HUDEP-2 (cell line): ENCODE measurements at regions not wholly inside any gene's neighbourhood (a gene's known extent, or its start where the extent isn't known, plus 50 kb on each side); places are given as distances from the start of the nearest gene placed in this dataset.

ENCODE experiments used
- DNase-seq, 76 experiments: peaks; one replicate each; lab custom pipeline; 2025; ENCODE audit not compliant: unreplicated experiment in 76 of 76; lab: John Stamatoyannopoulos, UW

GRCh38 chr20:40806929-40807820 is 118.1 kb upstream of the MAFB start:
- DNase-seq = no peak

GRCh38 chr20:40807821-40808170 is 118.8 kb upstream of the MAFB start:
- DNase-seq = no peak

- DNase-seq = no peak
Measured at GRCh38 chr20:40808936-40809335, 119.9 kb upstream of the MAFB start.

- no peak for DNase-seq
Measured at GRCh38 chr20:40809361-40809760, 120.3 kb upstream of the MAFB start.

- DNase-seq = no peak
Measured at GRCh38 chr20:40810332-40811000, 121.4 kb upstream of the MAFB start.

- no peak for DNase-seq
Measured at GRCh38 chr20:40811004-40811403, 122.0 kb upstream of the MAFB start.

- DNase-seq = no peak
Measured at GRCh38 chr20:40811660-40812414, 122.8 kb upstream of the MAFB start.

- no peak for DNase-seq
Measured at GRCh38 chr20:40812415-40812925, 123.4 kb upstream of the MAFB start.

GRCh38 chr20:40813029-40813431 is 124.0 kb upstream of the MAFB start:
- DNase-seq = no peak

- DNase-seq = no peak
Measured at GRCh38 chr20:40813708-40814630, 124.9 kb upstream of the MAFB start.

- DNase-seq = no peak
Measured at GRCh38 chr20:40814631-40814960, 125.6 kb upstream of the MAFB start.

- no peak for DNase-seq
Measured at GRCh38 chr20:40815156-40816038, 126.4 kb upstream of the MAFB start.

- DNase-seq = no peak
Measured at GRCh38 chr20:40816039-40816352, 127.0 kb upstream of the MAFB start.

GRCh38 chr20:40821429-40821828 is 132.4 kb upstream of the MAFB start:
- no peak for DNase-seq

GRCh38 chr20:40826699-40827098 is 137.7 kb upstream of the MAFB start:
- DNase-seq = no peak

- no peak for DNase-seq
Measured at GRCh38 chr20:40835321-40835720, 146.3 kb upstream of the MAFB start.

- no peak for DNase-seq
Measured at GRCh38 chr20:40838509-40838908, 149.5 kb upstream of the MAFB start.

- DNase-seq = no peak
Measured at GRCh38 chr20:40843251-40843650, 154.2 kb upstream of the MAFB start.

GRCh38 chr20:40844332-40844731 is 155.3 kb upstream of the MAFB start:
- DNase-seq = no peak

GRCh38 chr20:40848096-40848495 is 159.1 kb upstream of the MAFB start:
- DNase-seq = no peak
